HepG2 (cell line): ENCODE measurements at regions not wholly inside any gene's neighbourhood (a gene's known extent, or its start where the extent isn't known, plus 50 kb on each side); places are given as distances from the start of the nearest gene placed in this dataset.

Experiments
- CENPT ChIP-seq: sonication (generic); formaldehyde crosslinking; IDR thresholded peaks from 2 replicates; pipeline ENCODE4 v1.8.0; 2022; ENCODE audit warnings: low read depth, mild to moderate bottlenecking, moderate library complexity, missing genetic modification reagents
- FOXM1 ChIP-seq: sonication (generic); formaldehyde crosslinking; IDR thresholded peaks from 2 replicates; pipeline ENCODE4 v1.5.0; 2020; ENCODE audit warnings: missing genetic modification reagents
- POLR2AphosphoS2 ChIP-seq: IDR thresholded peaks from 2 replicates; pipeline ENCODE4 v1.6.1; 2011; ENCODE audit warnings: low read depth, low read length, improper control_type of control experiment
- TAF1 ChIP-seq: sonication (generic); formaldehyde crosslinking; IDR thresholded peaks from 2 replicates; pipeline ENCODE4 v1.4.0; 2020; ENCODE audit warnings: missing genetic modification reagents
- TSC22D2 ChIP-seq: sonication (generic); formaldehyde crosslinking; IDR thresholded peaks from 2 replicates; pipeline ENCODE4 v1.5.1; 2020; ENCODE audit warnings: missing genetic modification reagents, mild to moderate bottlenecking, borderline replicate concordance
- TF ChIP-seq, protein P1 (sequence below): IDR thresholded peaks from 2 replicates; pipeline ENCODE4 v1.6.1; 2012; ENCODE audit warnings: inconsistent platforms

- TF ChIP-seq POLR2AphosphoS2 (no peak), CENPT (no peak), FOXM1 (no peak), TSC22D2 (no peak), TAF1 (CRISPR knock-in tag) (no peak)
- TF ChIP-seq, protein P1, sequence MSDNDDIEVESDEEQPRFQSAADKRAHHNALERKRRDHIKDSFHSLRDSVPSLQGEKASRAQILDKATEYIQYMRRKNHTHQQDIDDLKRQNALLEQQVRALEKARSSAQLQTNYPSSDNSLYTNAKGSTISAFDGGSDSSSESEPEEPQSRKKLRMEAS, result no peak
These were observed 166.6 kb downstream of the CYYR1 start for GRCh38 chr21:26406526-26406925.
